ENCODE measurements at regions not wholly inside any gene's neighbourhood (a gene's known extent, or its start where the extent isn't known, plus 50 kb on each side); places are given as distances from the start of the nearest gene placed in this dataset.

DNA sequence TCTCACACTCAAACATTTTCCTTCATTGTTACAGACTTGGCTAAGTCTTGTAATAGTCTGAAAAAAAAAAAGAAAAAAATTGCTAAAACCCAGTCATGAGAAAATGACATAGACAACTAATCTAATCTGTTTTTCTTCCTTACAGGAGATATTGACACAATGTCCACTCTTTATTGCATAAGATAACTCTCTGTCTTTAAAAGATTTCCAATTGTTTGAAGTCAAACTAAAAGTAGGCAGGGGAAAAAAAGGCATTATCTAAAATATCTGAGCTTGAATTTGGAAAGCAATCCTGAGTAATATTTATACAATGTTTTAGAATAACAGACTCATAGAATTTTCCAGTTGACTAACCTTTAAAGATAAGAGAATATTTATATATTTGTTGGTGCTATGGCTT is 233.0 kb upstream of the CEP162 start:
- DNase-seq (ENCODE audit: extremely low spot score, unreplicated experiment): no peak
- Mint-ChIP-seq H3K4me3 (ENCODE audit: unreplicated experiment) (no peak overlapping the region), H3K4me1 (ENCODE audit: unreplicated experiment) (peaks cover 22% of the 10 kb centered on the region), H3K9me3 (ENCODE audit: unreplicated experiment) (no peaks in the 10 kb centered on the region), H3K27ac (ENCODE audit: unreplicated experiment) (no peak overlapping the region), H3K36me3 (ENCODE audit: unreplicated experiment) (no peaks in the 10 kb centered on the region), H3K27me3 (ENCODE audit: unreplicated experiment) (no peaks in the 10 kb centered on the region)
- TF ChIP-seq, protein P1, sequence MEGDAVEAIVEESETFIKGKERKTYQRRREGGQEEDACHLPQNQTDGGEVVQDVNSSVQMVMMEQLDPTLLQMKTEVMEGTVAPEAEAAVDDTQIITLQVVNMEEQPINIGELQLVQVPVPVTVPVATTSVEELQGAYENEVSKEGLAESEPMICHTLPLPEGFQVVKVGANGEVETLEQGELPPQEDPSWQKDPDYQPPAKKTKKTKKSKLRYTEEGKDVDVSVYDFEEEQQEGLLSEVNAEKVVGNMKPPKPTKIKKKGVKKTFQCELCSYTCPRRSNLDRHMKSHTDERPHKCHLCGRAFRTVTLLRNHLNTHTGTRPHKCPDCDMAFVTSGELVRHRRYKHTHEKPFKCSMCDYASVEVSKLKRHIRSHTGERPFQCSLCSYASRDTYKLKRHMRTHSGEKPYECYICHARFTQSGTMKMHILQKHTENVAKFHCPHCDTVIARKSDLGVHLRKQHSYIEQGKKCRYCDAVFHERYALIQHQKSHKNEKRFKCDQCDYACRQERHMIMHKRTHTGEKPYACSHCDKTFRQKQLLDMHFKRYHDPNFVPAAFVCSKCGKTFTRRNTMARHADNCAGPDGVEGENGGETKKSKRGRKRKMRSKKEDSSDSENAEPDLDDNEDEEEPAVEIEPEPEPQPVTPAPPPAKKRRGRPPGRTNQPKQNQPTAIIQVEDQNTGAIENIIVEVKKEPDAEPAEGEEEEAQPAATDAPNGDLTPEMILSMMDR (IDR thresholded peaks at IDR 0.05): no peak

DNA sequence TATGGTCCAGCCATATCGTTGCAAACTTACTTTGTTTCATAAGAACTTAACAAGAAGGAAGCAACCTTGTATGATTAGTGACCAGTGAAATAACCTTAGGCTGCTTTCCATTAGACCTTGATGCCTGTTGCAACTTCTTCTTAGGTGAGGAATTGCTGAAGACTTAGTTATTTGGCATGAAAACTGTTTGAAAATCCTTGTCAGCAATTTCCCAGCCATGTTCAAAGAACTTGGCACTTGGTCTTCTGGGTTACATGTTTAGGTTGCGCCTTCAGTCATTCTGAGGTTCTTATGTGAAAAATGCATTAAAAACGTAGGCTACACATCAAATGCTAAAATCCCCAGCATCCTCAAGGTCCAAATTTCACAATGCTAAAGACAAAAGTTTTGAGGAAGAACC is 232.0 kb upstream of the CEP162 start:
- no peaks in the 10 kb centered on the region for H3K27me3 Mint-ChIP-seq (ENCODE audit: unreplicated experiment)
- H3K9me3 Mint-ChIP-seq (ENCODE audit: unreplicated experiment): no peaks in the 10 kb centered on the region
- DNase-seq (ENCODE audit: extremely low spot score, unreplicated experiment): no peak
- TF ChIP-seq, protein P1 (IDR thresholded peaks at IDR 0.05): no peak
- H3K4me1 Mint-ChIP-seq (ENCODE audit: unreplicated experiment): peaks cover 22% of the 10 kb centered on the region
- H3K27ac Mint-ChIP-seq (ENCODE audit: unreplicated experiment): no peak overlapping the region
- H3K36me3 Mint-ChIP-seq (ENCODE audit: unreplicated experiment): no peaks in the 10 kb centered on the region
- H3K4me3 Mint-ChIP-seq (ENCODE audit: unreplicated experiment): no peak overlapping the region

DNA sequence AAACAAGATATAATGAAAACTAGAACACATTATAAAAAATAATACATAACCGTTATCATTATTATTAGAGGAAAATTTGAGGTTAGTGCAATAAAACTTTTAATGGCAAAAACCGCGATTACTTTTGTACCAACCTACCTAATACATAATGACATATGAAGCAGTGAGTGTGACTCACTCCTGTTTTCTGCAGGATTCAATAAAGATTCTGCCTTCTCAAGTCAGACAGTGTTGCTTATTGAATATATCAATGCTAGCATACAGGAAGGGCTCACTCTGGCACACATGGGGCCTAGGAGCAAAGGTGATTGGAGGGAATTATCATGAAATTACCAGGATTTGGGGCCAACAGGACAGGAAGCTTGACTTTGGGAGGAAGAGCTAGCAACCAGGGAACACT is 230.8 kb upstream of the CEP162 start:
- TF ChIP-seq, protein P1 (IDR thresholded peaks at IDR 0.05): no peak
- Mint-ChIP-seq H3K4me1 (ENCODE audit: unreplicated experiment) (peaks cover 18% of the 10 kb centered on the region), H3K9me3 (ENCODE audit: unreplicated experiment) (no peaks in the 10 kb centered on the region), H3K27me3 (ENCODE audit: unreplicated experiment) (no peaks in the 10 kb centered on the region), H3K4me3 (ENCODE audit: unreplicated experiment) (no peak overlapping the region), H3K27ac (ENCODE audit: unreplicated experiment) (no peak overlapping the region), H3K36me3 (ENCODE audit: unreplicated experiment) (no peaks in the 10 kb centered on the region)
- DNase-seq (ENCODE audit: extremely low spot score, unreplicated experiment): no peak

DNA sequence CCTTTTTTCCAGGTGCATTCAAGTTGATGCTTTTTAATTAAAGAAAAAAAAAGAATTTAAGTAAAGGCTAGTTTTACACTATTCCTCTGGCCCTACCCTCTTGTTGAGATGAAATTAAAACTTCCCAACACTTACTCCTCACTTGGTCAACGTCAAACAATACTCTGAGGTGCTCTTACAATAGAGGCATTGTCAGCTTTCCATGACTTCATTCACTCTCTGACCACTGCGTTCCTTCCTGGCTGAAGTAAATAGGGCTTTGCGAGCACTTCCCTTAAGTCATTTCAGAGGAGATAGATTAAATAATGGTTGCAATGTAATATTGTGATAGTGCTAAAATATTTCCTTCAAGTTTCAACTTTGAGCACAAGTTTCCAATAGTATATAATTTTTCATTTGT is 229.8 kb upstream of the CEP162 start:
- peaks cover 8% of the 10 kb centered on the region for H3K4me1 Mint-ChIP-seq (ENCODE audit: unreplicated experiment)
- TF ChIP-seq, protein P1 (IDR thresholded peaks at IDR 0.05): no peak
- no peak for DNase-seq (ENCODE audit: extremely low spot score, unreplicated experiment)
- no peaks in the 10 kb centered on the region for H3K9me3 Mint-ChIP-seq (ENCODE audit: unreplicated experiment)
- H3K4me3 Mint-ChIP-seq (ENCODE audit: unreplicated experiment): no peak overlapping the region
- no peaks in the 10 kb centered on the region for H3K36me3 Mint-ChIP-seq (ENCODE audit: unreplicated experiment)
- H3K27ac Mint-ChIP-seq (ENCODE audit: unreplicated experiment): no peak overlapping the region
- no peaks in the 10 kb centered on the region for H3K27me3 Mint-ChIP-seq (ENCODE audit: unreplicated experiment)

DNA sequence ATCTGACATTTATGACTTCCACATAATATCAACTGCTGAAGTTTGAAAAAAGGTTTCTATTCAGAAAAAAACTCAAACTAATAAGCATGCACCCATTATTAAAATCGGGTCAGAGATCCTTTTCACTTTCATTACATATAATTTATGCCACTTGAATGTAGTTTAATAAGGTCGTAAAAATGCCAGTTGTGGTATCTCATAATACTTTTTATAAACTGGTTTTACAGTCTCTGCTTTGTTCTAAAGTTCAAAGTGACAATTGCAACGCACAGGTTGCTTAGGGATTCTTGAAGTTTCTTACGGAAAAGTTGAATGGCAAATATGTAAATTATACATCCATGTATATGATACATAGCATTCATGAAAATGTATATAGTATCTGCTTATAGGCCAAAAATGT is 229.4 kb upstream of the CEP162 start:
- no peak overlapping the region for H3K4me3 Mint-ChIP-seq (ENCODE audit: unreplicated experiment)
- H3K27ac Mint-ChIP-seq (ENCODE audit: unreplicated experiment): no peak overlapping the region
- TF ChIP-seq, protein P1 (IDR thresholded peaks at IDR 0.05): no peak

More for the DNA sequence above, 229.4 kb upstream of the CEP162 start:
- peaks cover 3% of the 10 kb centered on the region for H3K4me1 Mint-ChIP-seq (ENCODE audit: unreplicated experiment)
- H3K9me3 Mint-ChIP-seq (ENCODE audit: unreplicated experiment): no peaks in the 10 kb centered on the region
- no peak for DNase-seq (ENCODE audit: extremely low spot score, unreplicated experiment)
- no peaks in the 10 kb centered on the region for H3K27me3 Mint-ChIP-seq (ENCODE audit: unreplicated experiment)
- H3K36me3 Mint-ChIP-seq (ENCODE audit: unreplicated experiment): no peaks in the 10 kb centered on the region

Measured in osteocyte (in vitro differentiated cells).